HG03103 (cell line): ENCODE measurements at regions not wholly inside any gene's neighbourhood (a gene's known extent, or its start where the extent isn't known, plus 50 kb on each side); places are given as distances from the start of the nearest gene placed in this dataset.
"Not testable (repeated sequence)": the region's sequence is repeated elsewhere in the genome, so short reads cannot be mapped to it uniquely, and the experiment has no call there.

Experiments used
- ATAC-seq: cut with Tn5 transposase; IDR thresholded peaks from one replicate; pipeline ENCODE4 v1.9.1; 2021; ENCODE audit warnings: low read depth; ENCODE audit not compliant: unreplicated experiment

- ATAC-seq: no peak
Measured at GRCh38 chr14:66237741-66238140, 248.4 kb upstream of the CCDC196 start.

GRCh38 chr14:66238969-66239368 is 247.2 kb upstream of the CCDC196 start:
- ATAC-seq: no peak

GRCh38 chr14:66239589-66239988 is 246.6 kb upstream of the CCDC196 start:
- no peak for ATAC-seq

- no peak for ATAC-seq
Measured at GRCh38 chr14:66240105-66240504, 246.1 kb upstream of the CCDC196 start.

- no peak for ATAC-seq
Measured at GRCh38 chr14:66242001-66242400, 244.2 kb upstream of the CCDC196 start.

- no peak for ATAC-seq
Measured at GRCh38 chr14:66244834-66245233, 241.3 kb upstream of the CCDC196 start.

GRCh38 chr14:66247662-66248193 is 238.4 kb upstream of the CCDC196 start:
- ATAC-seq: no peak

- no peak for ATAC-seq
Measured at GRCh38 chr14:66248256-66248655, 237.9 kb upstream of the CCDC196 start.

- ATAC-seq: no peak
Measured at GRCh38 chr14:66249544-66249943, 236.6 kb upstream of the CCDC196 start.

- ATAC-seq: no peak
Measured at GRCh38 chr14:66254038-66254437, 232.1 kb upstream of the CCDC196 start.

GRCh38 chr14:66268802-66269334 is 217.3 kb upstream of the CCDC196 start:
- no peak for ATAC-seq

GRCh38 chr14:66272221-66272620 is 213.9 kb upstream of the CCDC196 start:
- ATAC-seq: no peak

- ATAC-seq: no peak
Measured at GRCh38 chr14:66273261-66273832, 212.8 kb upstream of the CCDC196 start.

GRCh38 chr14:66278418-66278817 is 207.8 kb upstream of the CCDC196 start:
- not testable (repeated sequence) for ATAC-seq

- ATAC-seq: no peak
Measured at GRCh38 chr14:66281036-66281776, 205.0 kb upstream of the CCDC196 start.

- ATAC-seq: no peak
Measured at GRCh38 chr14:66284346-66284745, 201.8 kb upstream of the CCDC196 start.

GRCh38 chr14:66288511-66288910 is 197.7 kb upstream of the CCDC196 start:
- no peak for ATAC-seq

- no peak for ATAC-seq
Measured at GRCh38 chr14:66291756-66292155, 194.4 kb upstream of the CCDC196 start.

GRCh38 chr14:66293533-66294105 is 192.6 kb upstream of the CCDC196 start:
- ATAC-seq: no peak

- no peak for ATAC-seq
Measured at GRCh38 chr14:66295386-66295785, 190.8 kb upstream of the CCDC196 start.

- ATAC-seq: no peak
Measured at GRCh38 chr14:66300886-66301285, 185.3 kb upstream of the CCDC196 start.
